ENCODE measurements at regions not wholly inside any gene's neighbourhood (a gene's known extent, or its start where the extent isn't known, plus 50 kb on each side); places are given as distances from the start of the nearest gene placed in this dataset.
"Not testable (repeated sequence)": the region's sequence is repeated elsewhere in the genome, so short reads cannot be mapped to it uniquely, and the experiment has no call there.

DNA sequence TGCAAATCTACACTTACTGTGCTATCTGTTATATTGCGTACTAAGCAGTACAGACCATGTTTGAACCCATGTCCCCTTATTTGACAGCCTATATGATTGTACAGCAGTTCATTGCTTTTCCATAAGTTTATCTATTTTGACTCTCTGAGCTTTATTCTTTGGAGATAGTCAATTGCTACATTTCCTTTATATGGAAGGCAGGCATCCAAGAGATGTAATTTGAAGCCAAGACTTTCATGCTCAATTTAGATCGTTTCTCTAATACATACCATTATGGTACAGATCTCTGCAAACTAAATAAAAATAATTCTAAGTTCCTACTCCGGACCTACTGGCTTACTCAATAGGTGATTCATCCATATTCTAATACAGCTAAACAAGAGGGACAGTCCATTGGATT is 424.8 kb downstream of the TMEM38B start:
- no peak for DNase-seq

DNA sequence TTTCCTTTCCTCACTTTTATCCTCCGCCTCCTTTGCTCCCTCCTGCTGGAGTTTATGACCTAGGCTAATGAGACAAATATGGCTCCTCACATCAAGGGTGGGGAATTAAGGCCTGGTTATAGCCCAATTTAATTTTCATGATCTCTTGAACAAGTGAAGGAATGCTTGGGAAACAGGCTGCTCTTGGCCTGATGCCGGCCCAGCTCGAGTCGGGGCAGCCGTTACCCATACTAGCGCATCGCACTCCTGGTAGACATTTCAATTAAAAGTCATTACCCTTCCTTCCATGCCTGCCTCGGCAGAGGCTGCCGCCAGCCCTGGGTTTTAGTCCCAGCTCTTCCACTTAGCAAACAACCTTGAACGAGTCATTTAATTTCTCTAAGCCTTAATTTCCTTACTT is 425.7 kb downstream of the TMEM38B start:
- no peak for DNase-seq

DNA sequence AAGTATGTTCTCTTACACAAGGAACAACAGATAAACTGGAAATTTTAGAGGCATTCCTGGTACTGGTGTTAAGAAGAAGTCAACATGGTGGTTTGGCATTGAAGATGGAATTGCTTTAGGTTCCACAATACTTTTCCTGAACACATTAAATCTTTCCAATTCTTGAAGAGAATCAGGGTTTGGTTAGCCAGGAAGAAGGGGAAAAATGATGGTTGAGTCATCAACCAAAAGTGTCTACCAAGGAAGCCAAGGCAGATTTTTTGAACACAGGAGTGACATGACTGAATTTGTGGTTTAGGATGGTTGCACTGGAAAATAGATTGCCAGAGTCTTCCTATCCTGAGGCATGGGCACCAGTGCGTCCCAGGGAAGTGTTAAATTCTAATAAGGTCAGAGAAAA is 433.4 kb downstream of the TMEM38B start:
- DNase-seq = no peak

DNA sequence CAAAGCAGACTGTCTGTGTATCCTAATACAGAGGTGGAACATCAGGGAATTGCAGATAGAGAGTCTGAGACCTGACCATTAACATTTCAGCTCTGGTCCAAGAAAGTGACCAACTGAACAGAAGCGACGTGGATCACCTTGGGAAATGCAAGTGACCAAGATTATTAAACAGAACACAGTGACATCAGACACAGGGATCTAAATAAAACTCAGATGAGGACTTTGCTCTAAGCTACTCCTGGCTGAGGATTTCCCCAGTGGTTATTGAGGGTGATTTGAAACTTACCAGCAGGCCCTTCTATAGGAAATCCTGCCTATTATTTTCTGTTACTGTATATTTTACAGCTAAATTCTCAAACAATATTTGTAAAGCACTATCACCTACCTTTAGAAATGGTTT is 436.0 kb downstream of the TMEM38B start:
- DNase-seq = no peak

DNA sequence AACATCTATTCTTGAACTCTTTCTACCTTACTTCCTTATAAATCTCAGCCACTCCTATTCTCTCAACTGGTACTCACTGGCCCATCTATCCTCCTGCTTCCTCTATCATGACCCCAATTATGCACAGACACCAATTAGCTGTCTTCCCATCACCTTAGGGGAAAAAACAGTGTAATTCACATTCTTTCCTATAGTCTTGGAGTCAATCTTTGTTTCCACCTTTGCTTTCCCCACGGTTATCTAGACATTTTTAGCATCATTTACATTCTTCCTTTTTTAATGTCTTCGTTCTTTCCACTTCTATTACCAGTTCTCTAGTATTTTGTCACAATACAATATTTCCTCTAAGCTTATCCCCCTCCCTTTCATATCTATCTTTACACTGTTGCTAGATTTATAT is 449.4 kb downstream of the TMEM38B start:
- no peak for DNase-seq

DNA sequence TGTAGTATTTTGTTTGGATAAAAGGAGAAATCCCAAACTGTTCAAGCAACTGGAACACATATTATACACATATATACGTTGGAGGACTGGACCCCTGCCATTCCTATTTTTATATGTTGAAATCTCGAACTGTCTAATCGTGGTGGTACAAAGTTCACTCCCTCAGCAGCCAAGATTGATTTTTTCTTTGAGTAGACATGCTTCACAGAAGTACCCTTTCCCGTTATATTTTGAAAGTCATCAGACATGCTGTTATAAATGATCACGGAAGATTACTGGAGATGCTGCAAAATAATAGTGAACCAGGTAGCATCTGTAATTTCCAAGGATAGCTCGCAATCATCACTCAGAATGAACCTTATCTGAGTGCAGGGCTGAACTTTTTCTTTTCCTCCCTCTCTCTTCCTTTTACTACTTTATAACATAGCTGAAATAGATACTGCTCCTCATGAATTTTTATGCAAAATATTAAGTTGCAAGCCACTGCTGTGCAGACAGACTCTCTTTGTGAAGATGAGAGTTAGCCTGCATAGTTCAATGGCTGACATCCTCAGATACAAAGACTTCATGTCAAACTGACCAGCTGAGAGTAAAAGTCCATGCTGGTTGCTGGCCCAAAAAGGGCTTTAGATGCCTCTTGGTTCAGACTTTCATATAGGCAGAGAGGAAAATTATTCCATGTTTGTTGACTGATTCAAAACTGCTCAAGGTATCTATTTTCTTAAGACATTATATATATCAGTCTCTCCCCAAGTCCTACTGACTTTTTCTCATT is 451.9 kb downstream of the TMEM38B start:
- DNase-seq = no peak

DNA sequence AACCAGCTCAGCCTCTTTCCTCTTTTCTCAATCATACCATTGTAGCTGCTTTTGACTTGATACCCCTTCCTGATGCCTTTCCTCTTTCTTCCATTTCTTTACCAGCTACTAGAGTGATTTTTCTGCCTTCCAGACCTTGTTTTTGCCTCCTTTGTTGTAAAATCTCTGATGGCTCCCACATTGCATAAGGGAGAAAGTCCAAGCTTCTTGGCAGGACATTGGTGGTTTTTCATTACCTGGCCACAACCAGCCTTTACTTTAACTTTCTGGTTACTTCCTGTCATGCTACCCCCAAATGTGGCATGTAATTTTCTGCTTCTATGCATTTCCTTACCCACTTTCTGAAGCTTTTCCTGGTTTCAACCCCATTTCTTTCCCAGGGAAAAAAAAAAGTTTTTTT is 452.5 kb downstream of the TMEM38B start:
- no peak for DNase-seq

DNA sequence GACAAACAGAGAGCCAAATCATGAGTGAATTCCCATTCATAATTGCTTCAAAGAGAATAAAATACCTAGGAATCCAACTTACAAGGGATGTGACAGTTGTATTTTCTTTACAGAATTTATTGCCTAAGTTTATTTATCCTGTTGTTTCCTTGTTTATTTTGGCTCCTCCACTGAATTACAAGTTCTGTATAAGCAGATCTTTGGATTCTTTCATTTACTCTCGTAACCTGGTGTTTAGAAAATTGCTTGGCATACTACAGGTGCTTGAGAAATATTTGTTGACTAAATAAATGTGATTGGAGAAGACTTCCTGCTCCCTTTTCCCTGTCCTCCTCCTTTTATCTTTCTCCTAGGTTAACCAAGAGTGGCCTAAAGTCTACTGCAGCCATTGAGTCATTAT is 455.6 kb downstream of the TMEM38B start:
- DNase-seq = no peak

DNA sequence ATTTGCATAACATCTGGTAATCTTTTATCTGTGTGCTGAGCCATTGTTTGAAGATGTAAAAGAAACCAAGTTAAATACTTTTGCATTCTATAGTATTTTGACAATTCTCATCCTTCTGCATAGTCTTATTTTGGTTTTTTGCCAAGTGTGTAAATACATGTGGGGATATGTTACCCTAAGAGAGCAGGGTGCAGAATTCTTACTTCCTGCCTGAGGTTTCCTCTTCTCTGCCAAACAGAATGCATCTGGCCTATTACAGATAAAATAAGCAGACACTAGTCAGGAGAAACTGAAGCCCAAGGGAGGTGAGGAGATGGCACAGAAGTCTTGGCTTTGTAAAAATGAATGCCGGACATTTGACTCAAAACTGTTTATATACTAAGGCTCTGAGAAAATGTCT is 462.1 kb downstream of the TMEM38B start:
- DNase-seq = no peak

DNA sequence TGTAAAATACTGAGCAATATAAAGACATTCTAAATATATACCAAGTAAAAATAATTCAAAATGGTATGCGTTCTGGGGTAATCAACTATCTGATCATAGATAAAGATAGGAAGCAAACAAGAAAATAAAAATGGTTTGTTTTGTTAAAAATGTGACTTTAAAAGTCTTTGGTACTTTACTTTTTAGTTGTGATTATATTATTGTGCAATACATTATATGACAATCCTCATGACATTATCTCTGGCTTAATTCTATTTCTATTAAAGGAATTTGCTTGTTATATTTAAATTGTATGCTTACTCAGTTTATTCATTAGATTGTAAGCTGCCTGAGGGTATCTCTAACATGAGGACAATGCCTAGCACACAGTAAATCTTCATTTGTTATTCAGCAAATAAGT is 477.9 kb downstream of the TMEM38B start:
- DNase-seq = no peak

DNA sequence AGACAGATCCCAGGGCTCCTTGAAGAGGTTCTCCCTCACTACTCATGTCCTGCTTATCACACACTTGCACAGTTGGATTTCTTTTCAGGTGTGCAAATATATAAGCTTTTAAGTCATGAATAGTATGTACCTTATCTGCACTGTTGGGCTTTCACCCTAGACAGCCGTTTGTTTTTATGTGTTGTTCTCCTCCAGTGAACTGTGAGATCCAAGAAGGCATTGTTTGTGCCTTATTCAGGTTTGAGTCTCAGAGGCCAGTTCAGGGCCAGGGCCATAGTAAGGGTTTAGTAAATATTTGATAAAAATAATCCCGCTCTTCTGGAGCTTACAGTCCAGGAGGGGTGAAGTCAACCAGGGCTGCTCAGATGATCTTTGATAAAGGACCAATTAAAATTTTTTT is 480.0 kb downstream of the TMEM38B start:
- no peak for DNase-seq

DNA sequence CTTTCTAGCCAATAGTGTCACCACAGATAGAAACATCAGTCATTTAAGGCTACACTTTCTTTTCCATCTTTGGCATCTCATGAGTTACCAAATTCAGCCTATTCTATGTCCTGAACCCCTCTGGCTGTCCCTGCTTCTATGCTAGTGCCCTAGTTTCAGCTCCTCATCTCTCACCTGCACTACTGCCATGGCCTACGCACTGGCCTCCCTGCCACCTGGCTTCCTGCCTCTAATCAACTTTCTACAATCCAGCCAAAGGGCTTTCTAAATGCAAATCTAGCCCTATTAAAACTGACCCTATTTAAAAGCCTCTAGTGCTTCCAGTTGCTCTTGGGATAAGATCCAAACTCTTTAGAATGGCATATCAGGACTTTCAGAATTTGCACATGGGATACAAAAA is 482.9 kb downstream of the TMEM38B start:
- DNase-seq = no peak

DNA sequence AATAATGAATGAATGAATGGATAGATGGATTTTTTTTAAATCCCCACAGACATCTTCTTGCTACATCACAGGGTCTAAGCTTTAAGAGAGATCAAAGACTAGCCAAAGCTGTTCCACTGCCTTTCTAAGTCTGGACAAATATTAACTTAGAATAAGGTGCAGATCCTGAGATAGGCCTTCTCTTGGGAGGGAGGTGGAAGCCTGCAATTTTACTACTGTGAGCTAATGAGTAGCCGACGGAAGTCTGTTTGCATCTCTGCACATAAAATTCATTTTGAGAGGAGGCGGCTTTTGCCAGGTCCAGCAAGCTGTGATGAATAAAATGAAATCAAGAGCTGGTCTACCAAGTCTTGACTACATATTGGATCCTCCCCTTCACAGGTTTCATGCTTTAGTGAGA is 484.9 kb downstream of the TMEM38B start:
- DNase-seq = no peak

DNA sequence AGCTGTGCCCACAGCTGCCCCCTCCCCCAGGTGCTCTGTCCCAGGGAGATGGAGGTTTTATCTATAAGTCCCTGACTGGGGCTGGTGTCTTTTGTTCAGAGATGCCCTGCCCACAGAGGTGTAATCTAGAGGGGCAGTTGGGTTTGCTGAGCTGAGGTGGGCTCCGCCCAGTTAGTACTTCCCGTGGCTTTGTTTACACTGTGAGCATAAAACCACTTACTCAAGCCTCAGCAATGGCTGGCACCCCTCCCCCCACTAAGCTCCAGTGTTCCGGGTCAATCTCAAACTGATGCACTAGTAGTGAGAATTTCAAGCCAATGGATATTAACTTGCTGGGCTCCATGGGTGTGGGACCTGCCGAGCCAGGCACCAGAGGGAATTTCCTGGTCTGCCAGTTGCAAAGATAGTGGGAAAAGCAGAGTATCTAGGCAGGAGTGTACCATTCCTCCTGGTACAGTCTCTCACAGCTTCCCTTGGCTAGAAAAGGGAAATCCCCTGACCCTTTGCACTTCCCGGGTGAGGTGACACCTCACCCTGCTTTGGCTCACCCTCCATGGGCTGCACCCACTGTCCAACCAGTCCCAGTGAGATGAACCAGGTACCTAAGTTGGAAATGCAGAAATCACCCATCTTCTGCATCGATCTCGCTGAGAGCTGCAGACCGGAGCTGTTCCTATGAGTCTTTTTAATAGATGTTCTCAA is 509.6 kb downstream of the TMEM38B start:
- not testable (repeated sequence) for DNase-seq

DNA sequence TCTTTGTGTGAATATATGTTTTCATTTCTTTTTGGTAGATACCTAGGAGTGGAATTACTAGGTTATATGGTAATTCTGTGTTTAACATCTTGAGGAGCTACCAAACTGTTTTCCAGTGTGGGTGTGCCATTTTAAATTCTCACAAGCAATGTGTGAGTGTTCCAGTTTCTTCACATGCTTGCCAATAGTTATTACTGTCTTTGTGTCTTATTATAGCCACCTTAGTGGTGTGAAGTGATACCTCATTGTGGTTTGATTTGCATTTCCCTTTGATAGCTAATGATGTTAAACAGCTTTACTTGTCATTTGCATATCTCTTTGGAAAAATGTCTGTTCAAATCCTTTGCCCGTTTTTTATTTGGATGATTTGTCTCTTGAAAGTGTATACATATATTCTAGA is 513.0 kb downstream of the TMEM38B start:
- DNase-seq = no peak

DNA sequence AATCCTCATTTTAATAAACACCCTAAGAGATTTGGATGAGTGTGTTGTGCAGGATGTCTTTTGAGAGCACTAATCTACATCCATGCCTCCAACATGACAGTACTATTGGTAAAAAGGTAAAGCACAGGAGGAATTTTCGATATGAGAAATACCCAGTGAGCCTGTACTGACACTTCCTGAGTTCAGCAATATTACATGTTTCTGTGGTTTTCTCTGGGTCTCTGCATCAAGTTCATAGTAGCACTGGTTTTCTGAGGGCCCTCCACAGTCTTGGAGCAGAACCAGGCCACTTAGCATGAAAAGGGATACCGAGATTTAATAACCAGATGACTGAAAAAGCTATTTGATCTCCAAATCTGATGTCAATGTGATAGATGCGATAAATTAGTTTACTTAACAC is 524.1 kb downstream of the TMEM38B start:
- no peak for DNase-seq

DNA sequence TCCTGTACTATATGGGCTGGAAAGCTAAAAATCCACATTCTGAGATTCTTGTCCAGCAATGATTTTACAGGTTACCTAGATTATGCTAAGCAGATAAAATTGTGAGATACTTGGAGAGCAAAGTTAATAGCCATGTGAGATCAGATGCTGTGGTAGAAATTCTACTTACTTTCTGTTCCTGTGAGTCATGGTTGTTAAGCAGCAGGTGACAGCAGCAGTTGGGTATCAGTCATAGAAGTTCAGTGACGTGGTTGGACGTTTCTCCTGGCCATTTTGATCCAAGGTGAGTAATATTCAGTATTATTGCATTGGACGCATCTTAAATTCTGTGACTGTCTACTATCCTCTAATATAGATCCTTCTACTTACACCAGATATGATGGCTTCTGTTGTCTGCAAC is 524.5 kb downstream of the TMEM38B start:
- DNase-seq = no peak

DNA sequence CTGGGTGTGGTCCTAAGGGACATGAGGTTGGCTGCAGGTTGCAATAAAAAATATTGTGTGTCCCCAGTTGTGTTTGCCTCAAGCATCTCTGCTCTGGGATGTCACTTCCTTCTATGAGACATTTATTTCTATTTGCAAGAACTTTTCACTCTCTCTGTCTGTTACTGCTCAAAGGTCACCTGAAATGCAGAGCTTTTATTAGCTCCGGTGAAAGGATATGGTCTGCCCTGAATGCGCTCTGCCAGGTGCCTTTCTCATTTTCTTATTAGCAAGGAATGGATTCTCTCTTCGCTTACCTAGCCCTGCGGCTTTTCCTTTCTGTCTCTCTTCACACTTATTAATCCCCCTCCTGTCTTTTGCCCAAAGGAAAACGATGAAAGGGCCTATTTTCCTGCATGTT is 526.1 kb downstream of the TMEM38B start:
- DNase-seq = no peak

DNA sequence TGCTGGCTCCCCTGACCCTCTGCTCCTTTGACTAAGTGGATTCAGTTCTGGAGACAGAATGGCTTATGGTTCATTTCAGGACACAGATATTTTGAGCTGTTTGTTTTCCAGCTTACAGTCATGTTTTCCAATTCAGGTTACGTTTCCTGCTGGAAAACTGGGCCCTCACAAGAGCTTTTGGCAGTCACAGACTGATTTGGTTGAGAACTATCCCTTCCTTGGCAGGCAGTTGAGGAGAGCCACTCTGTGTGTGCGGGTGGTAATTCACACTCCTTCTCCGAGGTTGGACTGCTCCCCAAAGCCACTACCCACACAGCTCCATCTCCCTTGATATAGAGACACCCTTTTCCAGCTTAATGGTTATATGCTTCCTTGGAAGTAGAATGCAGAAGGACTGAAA is 534.5 kb downstream of the TMEM38B start:
- DNase-seq = no peak

DNA sequence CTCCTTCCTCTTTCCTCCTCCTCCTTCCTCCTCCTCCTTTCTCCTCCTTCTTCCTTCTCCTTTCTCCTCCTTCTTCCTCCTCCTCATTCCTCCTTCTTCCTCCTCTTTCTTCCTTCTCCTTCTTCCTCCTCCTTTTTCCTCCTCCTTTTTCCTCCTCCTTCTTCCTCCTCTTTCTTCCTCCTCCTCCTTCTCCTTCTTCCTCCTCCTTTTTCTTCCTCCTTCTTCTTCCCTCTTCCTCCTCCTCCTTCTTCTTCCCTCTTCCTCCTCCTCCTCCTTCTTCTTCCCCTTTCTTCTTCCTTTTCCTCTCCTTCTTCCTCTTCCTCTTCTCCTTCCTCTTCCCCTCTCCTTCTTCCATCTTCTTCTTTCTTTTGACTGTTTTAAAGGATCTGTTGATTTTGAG is 538.8 kb downstream of the TMEM38B start:
- no peak for DNase-seq

DNA sequence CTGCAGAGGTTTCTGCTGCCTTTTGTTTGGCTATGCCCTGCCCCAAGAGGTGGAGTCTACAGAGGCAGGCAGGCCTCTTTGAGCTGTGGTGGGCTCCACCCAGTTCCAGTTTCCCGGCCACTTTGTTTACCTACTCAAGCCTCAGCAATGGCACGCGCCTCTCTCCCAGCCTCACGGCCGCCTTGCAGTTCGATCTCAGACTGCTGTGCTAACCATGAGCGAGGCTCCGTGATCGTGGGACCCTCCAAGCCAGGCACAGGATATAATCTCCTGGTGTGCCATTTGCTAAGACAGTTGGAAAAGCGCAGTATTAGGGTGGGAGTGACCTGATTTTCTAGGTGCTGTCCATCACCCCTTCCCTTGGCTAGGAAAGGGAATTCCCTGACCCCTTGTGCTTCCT is 566.6 kb downstream of the TMEM38B start:
- DNase-seq = not testable (repeated sequence)

DNA sequence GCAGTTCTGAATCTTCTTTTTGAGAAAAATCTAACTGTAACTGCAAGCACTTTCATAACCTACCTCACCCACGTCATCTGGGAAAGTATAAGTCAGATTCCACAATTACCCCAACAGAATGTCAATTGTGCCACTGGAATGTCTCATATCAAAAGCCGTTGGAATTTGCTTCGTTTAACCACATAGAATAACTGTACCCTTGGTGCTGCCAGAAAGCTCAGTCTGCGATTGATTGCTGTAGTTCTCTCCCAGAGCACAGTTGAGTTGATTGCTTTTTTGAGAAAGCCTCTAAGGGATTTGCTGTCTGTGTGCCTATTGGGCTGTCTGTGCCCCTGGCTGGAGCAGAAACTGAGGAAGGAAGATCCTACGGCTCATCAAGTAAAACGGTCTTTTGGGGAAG is 583.6 kb downstream of the TMEM38B start:
- DNase-seq = no peak

DNA sequence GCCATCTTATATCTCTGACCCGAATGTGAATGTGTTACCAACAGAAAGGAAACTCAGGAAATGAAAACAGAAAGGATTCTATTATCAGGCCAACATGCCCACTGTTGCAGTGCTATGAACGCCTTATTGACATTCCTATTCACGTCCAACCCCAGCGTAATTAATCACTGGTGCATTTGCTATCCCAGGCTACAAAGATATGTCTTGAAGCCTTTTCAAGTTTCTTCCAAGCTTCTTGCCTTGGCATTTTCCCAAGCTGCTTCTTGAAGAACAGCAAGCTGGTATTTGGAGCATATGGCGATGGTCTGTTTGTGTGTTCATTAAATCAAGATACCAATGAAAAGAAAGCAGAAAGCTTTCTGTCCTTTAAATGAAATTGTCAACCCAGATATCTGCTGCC is 579.2 kb upstream of the ZNF462 start:
- DNase-seq = no peak

DNA sequence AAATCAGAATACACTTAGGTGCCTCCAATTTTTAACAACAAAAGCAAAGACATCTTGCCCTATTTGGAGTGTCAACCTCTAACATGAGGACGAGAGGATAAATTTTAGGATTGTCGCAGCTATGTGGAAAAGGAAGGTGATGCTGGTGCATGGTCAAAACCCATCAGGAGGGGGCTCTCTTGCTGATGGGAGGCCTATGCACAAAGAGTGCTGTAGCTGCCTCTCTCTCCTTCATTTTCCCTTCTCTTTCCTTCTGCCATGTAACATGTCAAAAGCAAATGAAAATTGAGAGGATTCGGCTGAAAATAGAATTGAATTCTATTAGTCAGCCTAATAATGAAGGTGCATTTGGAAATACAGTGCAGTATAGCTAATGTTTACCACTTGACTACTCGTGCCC is 578.7 kb upstream of the ZNF462 start:
- no peak for DNase-seq

DNA sequence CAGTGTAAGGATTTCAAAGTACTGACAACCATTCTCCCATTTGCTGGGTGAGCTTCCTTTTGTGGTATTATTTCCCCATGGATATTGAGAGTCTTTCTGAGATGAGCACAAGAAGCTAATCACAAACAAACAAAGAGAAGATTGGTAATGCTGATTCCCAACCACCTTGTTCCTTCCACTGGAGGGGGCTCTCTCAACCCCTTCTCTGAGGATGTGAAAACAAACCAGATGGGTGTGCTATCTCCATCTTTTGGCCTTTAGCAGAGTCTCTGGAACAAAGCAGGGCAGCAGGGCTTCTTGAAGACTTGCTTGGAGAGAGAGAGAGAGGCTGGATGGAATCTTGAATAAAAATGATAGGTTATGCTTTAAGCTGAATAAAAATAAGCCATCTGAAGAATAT is 576.7 kb upstream of the ZNF462 start:
- no peak for DNase-seq

Measured in inflammatory macrophage treated with lipopolysaccharide for 1 hour (primary cell).